ENCODE measurements at regions not wholly inside any gene's neighbourhood (a gene's known extent, or its start where the extent isn't known, plus 50 kb on each side); places are given as distances from the start of the nearest gene placed in this dataset.

- Histone ChIP-seq H4K20me1 (replicated peaks; ENCODE audit: insufficient read depth) (no peaks in the 10 kb centered on the region), H2AFZ (no peak overlapping the region), H3K27me3 (ENCODE audit: insufficient read depth) (no peaks in the 10 kb centered on the region), H3K4me1 (ENCODE audit: insufficient read depth) (no peaks in the 10 kb centered on the region), H3F3A (replicated peaks; ENCODE audit: low read depth) (no peaks in the 10 kb centered on the region), H3K4me3 (no peak overlapping the region), H3K36me3 (ENCODE audit: insufficient read depth) (no peaks in the 10 kb centered on the region), H3K9me2 (ENCODE audit: insufficient read depth) (no peaks in the 10 kb centered on the region), H3K27ac (ENCODE audit: low read depth) (no peak overlapping the region), H3K79me2 (replicated peaks; ENCODE audit: insufficient read depth) (no peaks in the 10 kb centered on the region), H3K4me2 (no peak overlapping the region)
- no peak overlapping the region for H3K4me3 Mint-ChIP-seq
- peaks cover 15% of the 10 kb centered on the region for H3K27me3 Mint-ChIP-seq (ENCODE audit: insufficient read depth, low read depth, poor library complexity)
- H3K4me1 Mint-ChIP-seq: peaks cover 5% of the 10 kb centered on the region; the same call in 1 of the 3 replicates
- peaks cover 9% of the 10 kb centered on the region for H3K9me3 Mint-ChIP-seq
- H3K27ac Mint-ChIP-seq: no peak overlapping the region
- ATAC-seq (no peak), DNase-seq (ENCODE audit: low spot score) (no peak)
- TF ChIP-seq NANOG (IDR thresholded peaks at IDR 0.05; ENCODE audit: borderline replicate concordance) (no peak), POLR2AphosphoS5 (IDR thresholded peaks at IDR 0.05; ENCODE audit: low read depth) (no peak), EZH2 (IDR thresholded peaks at IDR 0.05; ENCODE audit: low read depth, unreplicated experiment) (no peak), ZNF331 (CRISPR knock-in tag; IDR thresholded peaks at IDR 0.05; ENCODE audit: low read depth) (no peak), CREB1 (CRISPR knock-in tag; IDR thresholded peaks at IDR 0.05; ENCODE audit: low read depth) (no peak), CTCF (conservative IDR thresholded peaks at IDR 0.05; ENCODE audit: low read depth in 2 of 2) (no peak), ZNF462 (CRISPR knock-in tag; IDR thresholded peaks at IDR 0.05) (no peak), ZNF114 (CRISPR knock-in tag; IDR thresholded peaks at IDR 0.05) (no peak), STAT1 (IDR thresholded peaks at IDR 0.05; ENCODE audit: unreplicated experiment) (no peak)
- TF ChIP-seq, protein P1, sequence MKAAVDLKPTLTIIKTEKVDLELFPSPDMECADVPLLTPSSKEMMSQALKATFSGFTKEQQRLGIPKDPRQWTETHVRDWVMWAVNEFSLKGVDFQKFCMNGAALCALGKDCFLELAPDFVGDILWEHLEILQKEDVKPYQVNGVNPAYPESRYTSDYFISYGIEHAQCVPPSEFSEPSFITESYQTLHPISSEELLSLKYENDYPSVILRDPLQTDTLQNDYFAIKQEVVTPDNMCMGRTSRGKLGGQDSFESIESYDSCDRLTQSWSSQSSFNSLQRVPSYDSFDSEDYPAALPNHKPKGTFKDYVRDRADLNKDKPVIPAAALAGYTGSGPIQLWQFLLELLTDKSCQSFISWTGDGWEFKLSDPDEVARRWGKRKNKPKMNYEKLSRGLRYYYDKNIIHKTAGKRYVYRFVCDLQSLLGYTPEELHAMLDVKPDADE (IDR thresholded peaks at IDR 0.05): no peak
- TF ChIP-seq, protein P2, sequence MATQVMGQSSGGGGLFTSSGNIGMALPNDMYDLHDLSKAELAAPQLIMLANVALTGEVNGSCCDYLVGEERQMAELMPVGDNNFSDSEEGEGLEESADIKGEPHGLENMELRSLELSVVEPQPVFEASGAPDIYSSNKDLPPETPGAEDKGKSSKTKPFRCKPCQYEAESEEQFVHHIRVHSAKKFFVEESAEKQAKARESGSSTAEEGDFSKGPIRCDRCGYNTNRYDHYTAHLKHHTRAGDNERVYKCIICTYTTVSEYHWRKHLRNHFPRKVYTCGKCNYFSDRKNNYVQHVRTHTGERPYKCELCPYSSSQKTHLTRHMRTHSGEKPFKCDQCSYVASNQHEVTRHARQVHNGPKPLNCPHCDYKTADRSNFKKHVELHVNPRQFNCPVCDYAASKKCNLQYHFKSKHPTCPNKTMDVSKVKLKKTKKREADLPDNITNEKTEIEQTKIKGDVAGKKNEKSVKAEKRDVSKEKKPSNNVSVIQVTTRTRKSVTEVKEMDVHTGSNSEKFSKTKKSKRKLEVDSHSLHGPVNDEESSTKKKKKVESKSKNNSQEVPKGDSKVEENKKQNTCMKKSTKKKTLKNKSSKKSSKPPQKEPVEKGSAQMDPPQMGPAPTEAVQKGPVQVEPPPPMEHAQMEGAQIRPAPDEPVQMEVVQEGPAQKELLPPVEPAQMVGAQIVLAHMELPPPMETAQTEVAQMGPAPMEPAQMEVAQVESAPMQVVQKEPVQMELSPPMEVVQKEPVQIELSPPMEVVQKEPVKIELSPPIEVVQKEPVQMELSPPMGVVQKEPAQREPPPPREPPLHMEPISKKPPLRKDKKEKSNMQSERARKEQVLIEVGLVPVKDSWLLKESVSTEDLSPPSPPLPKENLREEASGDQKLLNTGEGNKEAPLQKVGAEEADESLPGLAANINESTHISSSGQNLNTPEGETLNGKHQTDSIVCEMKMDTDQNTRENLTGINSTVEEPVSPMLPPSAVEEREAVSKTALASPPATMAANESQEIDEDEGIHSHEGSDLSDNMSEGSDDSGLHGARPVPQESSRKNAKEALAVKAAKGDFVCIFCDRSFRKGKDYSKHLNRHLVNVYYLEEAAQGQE (IDR thresholded peaks at IDR 0.05; ENCODE audit: unreplicated experiment): no peak
- no peaks in the 10 kb centered on the region for H3K36me3 Mint-ChIP-seq (ENCODE audit: low read depth)
Observed at GRCh38 chr20:57944988-57945387, 235.2 kb upstream of the PMEPA1 start.
